NCI-H748 (cell line): ENCODE measurements at regions not wholly inside any gene's neighbourhood (a gene's known extent, or its start where the extent isn't known, plus 50 kb on each side); places are given as distances from the start of the nearest gene placed in this dataset.
A peak's percentile ranks its signal among the peaks of the same experiment; 100 is the strongest.

Experiments
- DNase-seq: peaks from one replicate; lab custom pipeline; 2025; ENCODE audit not compliant: unreplicated experiment; lab: John Stamatoyannopoulos, UW

- DNase-seq, result no peak
Observed at GRCh38 chr1:188365874-188366273, 1537.1 kb downstream of the PLA2G4A start.

DNA sequence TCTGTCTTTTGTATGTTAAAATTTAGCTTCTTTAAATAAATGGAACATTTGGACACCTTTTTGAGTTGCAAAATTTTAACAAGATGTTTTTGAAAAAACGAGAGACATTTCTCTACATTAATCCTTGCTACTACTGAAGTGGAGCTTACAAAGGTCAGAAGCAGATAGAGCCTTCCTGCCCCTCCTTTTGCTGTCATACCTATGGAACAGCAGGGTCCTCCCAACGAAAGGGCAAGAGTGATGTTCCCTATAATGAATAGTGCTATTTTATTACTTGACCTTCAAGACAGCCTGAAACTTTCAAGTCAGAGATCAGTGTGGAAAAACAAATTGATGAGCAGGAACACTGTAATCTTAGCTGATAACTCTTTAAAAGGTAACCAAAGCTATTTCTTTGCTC lies 1538.9 kb downstream of the PLA2G4A start:
- no peak for DNase-seq

GRCh38 chr1:188371295-188371806 lies 1542.6 kb downstream of the PLA2G4A start:
- no peak for DNase-seq

DNA sequence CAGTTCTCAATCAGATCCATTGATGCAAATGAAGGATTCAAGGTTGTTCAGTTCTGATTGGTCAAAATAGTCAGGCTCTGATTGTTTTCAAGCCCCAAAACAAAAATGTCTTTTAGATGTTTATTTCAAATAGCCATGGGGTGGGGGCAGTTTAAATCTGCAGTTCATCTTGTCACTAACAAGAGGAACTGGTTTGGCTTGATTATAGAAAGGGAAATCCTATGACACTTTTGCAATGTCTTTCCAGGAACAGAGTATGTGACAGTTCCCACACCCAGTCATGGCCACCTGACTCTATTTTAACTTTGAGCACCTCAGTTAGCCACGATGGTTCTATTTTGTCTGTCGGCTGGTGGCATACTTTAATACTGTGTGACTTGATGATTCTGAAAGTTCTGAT lies 1544.1 kb downstream of the PLA2G4A start:
- DNase-seq, result peak; percentile 2

DNA sequence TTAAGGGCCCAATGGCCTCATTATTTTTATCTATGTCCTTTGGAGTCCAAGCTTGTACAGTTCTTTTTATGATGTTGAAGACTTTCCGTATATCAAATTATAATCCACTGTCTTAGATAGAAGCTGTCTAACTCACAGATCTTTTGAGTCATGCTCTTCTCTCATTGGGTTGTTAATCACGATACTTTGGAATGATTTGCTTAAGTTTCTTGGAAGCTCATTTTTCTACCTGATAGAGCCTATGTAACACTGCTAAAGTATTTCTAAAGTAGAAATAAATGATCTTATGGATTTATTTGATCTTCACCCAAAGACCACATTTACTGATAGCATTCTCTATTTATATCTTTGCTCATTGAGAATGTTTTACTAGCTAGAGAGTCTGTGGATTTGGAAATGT lies 1554.1 kb downstream of the PLA2G4A start:
- DNase-seq, result no peak

DNA sequence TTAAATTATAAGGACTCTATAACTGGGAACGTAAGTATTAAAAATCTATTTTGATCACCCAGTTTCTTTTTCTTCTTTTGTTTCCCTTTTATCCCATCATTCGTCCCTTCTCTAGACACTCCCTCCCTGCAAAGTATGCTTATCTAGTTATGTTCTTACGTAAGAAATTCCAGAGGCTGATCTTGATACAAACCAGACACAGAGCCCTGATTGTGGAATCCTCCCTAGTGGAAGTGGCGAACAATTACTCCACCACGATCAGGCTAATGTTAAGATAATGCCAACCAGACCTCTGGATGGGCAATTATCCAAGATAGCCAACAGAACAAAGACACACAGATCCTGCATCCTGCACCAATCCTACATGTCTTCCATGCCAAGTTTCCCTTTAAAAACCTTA lies 1557.4 kb downstream of the PLA2G4A start:
- no peak for DNase-seq

DNA sequence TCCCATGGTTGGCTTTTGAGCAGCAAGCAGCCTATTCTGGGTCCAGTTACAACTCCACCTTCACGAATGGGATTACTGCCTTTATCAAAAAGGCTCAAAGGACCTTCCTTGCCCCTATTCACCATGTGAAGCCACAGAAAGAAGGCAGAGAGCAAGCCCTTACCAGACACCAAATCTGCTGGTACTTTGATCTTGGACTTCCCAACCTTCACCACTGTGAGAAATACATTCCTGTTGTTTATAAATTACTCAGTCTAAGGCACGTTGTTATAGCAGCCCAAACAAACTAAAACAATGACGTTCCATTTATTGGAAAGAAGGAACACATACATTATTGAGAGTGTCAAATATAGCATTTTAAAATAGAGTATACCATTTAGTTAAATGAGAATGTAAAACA lies 1557.9 kb downstream of the PLA2G4A start:
- no peak for DNase-seq

GRCh38 chr1:188394677-188395076 lies 1565.9 kb downstream of the PLA2G4A start:
- DNase-seq, result no peak

DNA sequence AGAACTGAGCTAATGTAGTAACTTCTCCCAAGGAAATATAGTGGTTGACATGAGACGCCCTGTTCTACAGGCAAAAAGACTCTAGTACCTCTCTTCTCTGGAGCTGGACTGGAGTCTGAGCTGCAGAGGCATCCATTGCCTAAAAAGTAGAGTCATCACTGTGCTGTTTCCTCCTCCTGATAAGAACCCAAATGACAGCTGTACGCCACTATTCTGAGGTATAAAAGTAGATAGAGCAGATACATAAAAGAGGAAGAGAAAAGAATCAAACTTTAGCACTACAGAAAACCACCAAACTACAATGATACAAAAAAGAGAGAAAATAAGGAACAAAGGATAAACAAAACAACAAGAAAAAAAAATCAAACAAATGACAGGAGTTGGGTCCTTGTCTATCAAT lies 1568.8 kb downstream of the PLA2G4A start:
- no peak for DNase-seq

- no peak for DNase-seq
Observed at GRCh38 chr1:188402986-188403385, 1574.2 kb downstream of the PLA2G4A start.

DNA sequence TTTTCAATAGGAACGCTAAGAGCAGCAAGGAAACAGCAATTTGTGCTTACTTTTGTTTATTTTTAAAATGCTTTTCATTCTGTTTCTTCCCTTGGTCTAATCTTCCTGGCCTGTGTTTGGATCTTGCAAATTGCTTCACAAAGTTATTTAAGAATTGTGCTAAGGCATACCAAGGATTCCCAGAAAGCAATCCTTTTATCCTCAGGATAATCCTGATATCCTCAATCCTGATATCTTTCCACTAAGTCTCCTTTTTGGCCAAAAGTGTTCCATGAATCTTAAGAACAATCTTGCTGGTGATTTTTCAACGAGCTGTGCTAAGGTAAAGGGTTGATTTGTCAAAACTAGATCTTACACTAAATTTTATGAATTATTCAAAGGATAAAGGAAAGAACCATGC lies 1577.9 kb downstream of the PLA2G4A start:
- DNase-seq, result no peak

GRCh38 chr1:188420177-188420576 lies 1591.4 kb downstream of the PLA2G4A start:
- DNase-seq, result no peak

DNA sequence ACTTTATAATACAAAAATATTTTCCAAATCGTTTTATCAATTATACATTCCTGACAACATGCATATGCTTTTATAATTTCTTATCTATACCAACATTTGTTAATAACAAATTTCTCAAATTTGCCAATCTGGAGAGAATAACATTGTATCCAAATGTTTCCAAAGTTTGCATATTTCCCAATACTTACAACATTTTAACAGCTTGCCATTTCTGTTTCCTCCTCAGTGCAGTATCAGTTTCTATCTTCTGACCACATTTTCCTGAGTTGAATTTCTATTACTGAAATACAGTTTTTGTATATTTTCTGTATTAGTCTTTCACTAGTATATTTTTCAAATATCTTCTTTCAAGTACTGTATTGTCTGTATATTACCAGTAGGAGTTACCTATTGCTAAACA lies 1594.3 kb downstream of the PLA2G4A start:
- DNase-seq, result no peak

- DNase-seq, result no peak
Observed at GRCh38 chr1:188424176-188424575, 1595.4 kb downstream of the PLA2G4A start.

GRCh38 chr1:188425687-188426086 lies 1596.9 kb downstream of the PLA2G4A start:
- no peak for DNase-seq

GRCh38 chr1:188426561-188426960 lies 1597.8 kb downstream of the PLA2G4A start:
- DNase-seq, result no peak

GRCh38 chr1:188427642-188428041 lies 1598.9 kb downstream of the PLA2G4A start:
- no peak for DNase-seq

- no peak for DNase-seq
Observed at GRCh38 chr1:188429386-188429785, 1600.6 kb downstream of the PLA2G4A start.

- DNase-seq, result no peak
Observed at GRCh38 chr1:188432427-188432826, 1603.7 kb downstream of the PLA2G4A start.

GRCh38 chr1:188433425-188433824 lies 1604.7 kb downstream of the PLA2G4A start:
- DNase-seq, result no peak

DNA sequence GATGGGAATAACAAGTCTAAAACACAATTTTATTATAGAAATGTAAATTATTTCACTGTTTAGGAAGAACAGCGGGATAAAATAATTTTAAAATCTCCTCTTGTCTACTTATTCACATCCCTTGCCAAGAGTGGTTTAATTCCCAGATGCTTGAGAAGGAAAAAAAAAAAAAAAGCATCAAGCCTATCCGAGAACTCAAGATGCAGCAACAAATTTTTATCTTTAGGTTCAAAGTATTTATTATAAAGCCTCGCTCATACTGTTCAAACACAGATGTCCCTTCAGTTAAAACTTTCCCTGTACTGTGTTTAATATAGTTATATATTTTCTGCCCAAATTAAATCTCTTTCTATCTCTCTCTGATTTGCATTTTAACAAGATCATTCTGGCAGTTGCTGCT lies 1615.8 kb downstream of the PLA2G4A start:
- DNase-seq, result no peak

DNA sequence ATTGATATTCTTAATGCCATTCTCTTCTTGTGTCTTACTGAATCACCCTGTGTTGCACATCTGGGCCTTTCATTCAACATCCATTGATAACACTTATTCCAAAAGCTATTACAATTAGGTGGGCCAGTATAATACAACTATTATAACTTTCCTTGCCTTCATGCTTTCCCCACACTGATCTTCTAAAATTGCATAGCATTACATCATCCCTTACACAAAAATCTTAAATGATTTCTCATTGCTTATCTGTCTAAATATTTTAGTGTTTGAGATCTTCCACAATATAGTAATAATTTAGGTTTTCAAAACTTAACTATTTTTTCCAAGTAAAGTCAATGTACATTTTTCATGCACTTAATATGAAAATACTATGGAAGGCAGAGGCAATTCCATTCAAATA lies 1634.1 kb downstream of the PLA2G4A start:
- no peak for DNase-seq

GRCh38 chr1:188463919-188464318 lies 1635.2 kb downstream of the PLA2G4A start:
- DNase-seq, result peak; percentile 11

GRCh38 chr1:188466539-188466938 lies 1637.8 kb downstream of the PLA2G4A start:
- DNase-seq, result no peak
